Prostate gland (tissue), 2 donors: ENCODE measurements at regions not wholly inside any gene's neighbourhood (a gene's known extent, or its start where the extent isn't known, plus 50 kb on each side); places are given as distances from the start of the nearest gene placed in this dataset.

ENCODE experiments used
- POLR2A ChIP-seq: fragments of 450-650 bp; IDR thresholded peaks from one replicate; pipeline ENCODE4 v1.6.1; 2016; ENCODE audit warnings: antibody characterized with exemption, mild to moderate bottlenecking
- POLR2AphosphoS5 ChIP-seq: sonication (generic); formaldehyde crosslinking; IDR thresholded peaks from one replicate; pipeline ENCODE4 v1.6.1; 2017; ENCODE audit warnings: antibody characterized with exemption
- TF ChIP-seq, protein P1 (sequence below), 4 experiments: fragments of 200-600 bp in 2 of 4; fragments of 450-650 bp in 2 of 4; sonication (generic) in 2 of 4; IDR thresholded peaks; 1 replicate in 3 of 4; 2 replicates in 1 of 4; pipeline ENCODE4 v1.5.1; 2016 to 2019; ENCODE audit warnings: antibody characterized with exemption in 4 of 4, mild to moderate bottlenecking in 2 of 4, moderate library complexity in 2 of 4

DNA sequence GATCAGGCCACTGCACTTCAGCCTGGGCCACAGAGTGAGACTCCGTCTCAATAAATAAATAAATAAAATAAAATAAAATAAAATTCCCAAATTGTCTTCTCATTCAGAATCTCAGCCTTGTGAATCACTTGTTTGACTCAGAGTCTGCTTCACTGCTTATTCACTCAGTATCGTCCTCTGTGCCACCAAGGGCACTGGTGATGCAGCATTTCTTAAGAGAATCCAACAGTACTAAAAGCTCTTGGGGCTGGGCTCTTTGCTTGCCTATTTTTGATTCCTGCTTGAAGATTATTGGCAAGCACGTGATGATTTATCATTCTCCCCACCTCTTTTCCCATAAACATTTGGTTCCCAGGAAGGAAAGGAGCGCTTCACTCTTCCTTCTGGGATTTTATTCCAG lies 54.8 kb upstream of the HMGB1 start:
- TF ChIP-seq, protein P1, sequence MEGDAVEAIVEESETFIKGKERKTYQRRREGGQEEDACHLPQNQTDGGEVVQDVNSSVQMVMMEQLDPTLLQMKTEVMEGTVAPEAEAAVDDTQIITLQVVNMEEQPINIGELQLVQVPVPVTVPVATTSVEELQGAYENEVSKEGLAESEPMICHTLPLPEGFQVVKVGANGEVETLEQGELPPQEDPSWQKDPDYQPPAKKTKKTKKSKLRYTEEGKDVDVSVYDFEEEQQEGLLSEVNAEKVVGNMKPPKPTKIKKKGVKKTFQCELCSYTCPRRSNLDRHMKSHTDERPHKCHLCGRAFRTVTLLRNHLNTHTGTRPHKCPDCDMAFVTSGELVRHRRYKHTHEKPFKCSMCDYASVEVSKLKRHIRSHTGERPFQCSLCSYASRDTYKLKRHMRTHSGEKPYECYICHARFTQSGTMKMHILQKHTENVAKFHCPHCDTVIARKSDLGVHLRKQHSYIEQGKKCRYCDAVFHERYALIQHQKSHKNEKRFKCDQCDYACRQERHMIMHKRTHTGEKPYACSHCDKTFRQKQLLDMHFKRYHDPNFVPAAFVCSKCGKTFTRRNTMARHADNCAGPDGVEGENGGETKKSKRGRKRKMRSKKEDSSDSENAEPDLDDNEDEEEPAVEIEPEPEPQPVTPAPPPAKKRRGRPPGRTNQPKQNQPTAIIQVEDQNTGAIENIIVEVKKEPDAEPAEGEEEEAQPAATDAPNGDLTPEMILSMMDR (IDR thresholded peaks at IDR 0.05), result no peak
- TF ChIP-seq POLR2A (no peak), POLR2AphosphoS5 (no peak)
